Psoas muscle (tissue), 7 donors: ENCODE measurements at regions not wholly inside any gene's neighbourhood (a gene's known extent, or its start where the extent isn't known, plus 50 kb on each side); places are given as distances from the start of the nearest gene placed in this dataset.
A peak's percentile ranks its signal among the peaks of the same experiment; 100 is the strongest.

ENCODE experiments used
- ATAC-seq, 4 donors: fragments of 200-7000 bp; cut with Tn5 transposase; one replicate each; pipeline ENCODE4 v1.9.1; 2020; ENCODE audit warnings: moderate library complexity in 3 of 4, mild to moderate bottlenecking in 2 of 4
- DNase-seq, 2 donors: peaks; one replicate each; pipeline ENCODE4 v3.0.0-alpha.2; 2020
- H3K27ac ChIP-seq: fragments of 200-600 bp; one replicate; pipeline ENCODE4 v1.8.0; 2022
- H3K27me3 ChIP-seq, 3 donors: fragments of 200-600 bp in 1 of 3; one replicate each; pipeline versions ENCODE4 v1.6.1 to v1.8.0; 2013 to 2022; ENCODE audit warnings: low read length in 2 of 3, mild to moderate bottlenecking in 2 of 3, moderate library complexity in 1 of 3; ENCODE audit not compliant: insufficient read depth in 3 of 3
- H3K36me3 ChIP-seq, 2 donors: fragments of 200-600 bp in 1 of 2; one replicate each; pipeline versions ENCODE4 v1.6.1 to v1.8.0; 2013 to 2022; ENCODE audit warnings: low read depth in 1 of 2, mild to moderate bottlenecking in 1 of 2, moderate library complexity in 1 of 2; ENCODE audit not compliant: insufficient read depth in 1 of 2
- H3K4me1 ChIP-seq: fragments of 200-600 bp; one replicate; pipeline ENCODE4 v1.8.0; 2022
- H3K4me3 ChIP-seq: fragments of 200-600 bp; one replicate; pipeline ENCODE4 v1.8.0; 2022; ENCODE audit warnings: mild to moderate bottlenecking
- H3K9me3 ChIP-seq: fragments of 200-600 bp; one replicate; pipeline ENCODE4 v1.8.0; 2022
- WGBS, 3 donors: extraction: QIAGEN DNeasy Blood & Tissue Kit; methylation state at CpG; one replicate each; pipeline versions ENCODE4 v1.1.6 to v1.1.7; 2013; 5-methylcytosine and 5-hydroxymethylcytosine counted together
- intact Hi-C, 2 donors: fragments of 100-400 bp; cut with DNase I; formaldehyde crosslinking; loops; one replicate each; pipeline versions ENCODE4 v1.11.0 to v1.14.2; 2022
- TF ChIP-seq, protein P1 (sequence below): fragments of 200-600 bp; IDR thresholded peaks from one replicate; pipeline ENCODE4 v1.8.0; 2022; ENCODE audit warnings: antibody characterized with exemption
- donor health status: healthy with polysubstance abuse.
- donor health status: DM: no; HTN: no; CAD: no; lungs with moderate emphysema.
- donor health status: Bipolar disorder and iron deficiency.
- donor health status: healthy.
- donor health status: DM: yes; HTN: yes; CAD: no.
- donor health status: DM: no; HTN: no; CAD: no.
- donor health status: DM: yes; HTN: yes; CAD: no.

DNA sequence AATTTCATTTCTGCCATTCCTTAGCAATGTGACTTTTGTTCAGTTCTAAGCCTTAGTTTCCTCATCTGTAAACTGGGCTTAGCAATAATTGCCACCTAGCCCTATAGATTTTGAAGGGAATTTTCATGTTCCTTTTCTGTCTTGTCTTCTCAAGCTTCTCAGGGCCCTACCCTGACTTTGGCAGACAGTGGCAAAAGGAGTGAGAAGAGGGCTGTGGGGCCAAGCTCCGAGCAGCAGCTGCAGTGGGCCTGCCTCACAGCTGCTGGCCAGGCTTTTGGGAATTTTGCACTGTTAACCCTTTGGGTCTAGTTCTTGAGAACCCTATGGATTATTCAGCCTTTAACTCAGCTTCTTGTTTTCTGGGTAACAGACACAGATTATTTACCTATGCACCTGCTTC, 67.6 kb upstream of the IGSF1 start:
- DNase-seq (no peak), ATAC-seq (no peak)
- TF ChIP-seq, protein P1, sequence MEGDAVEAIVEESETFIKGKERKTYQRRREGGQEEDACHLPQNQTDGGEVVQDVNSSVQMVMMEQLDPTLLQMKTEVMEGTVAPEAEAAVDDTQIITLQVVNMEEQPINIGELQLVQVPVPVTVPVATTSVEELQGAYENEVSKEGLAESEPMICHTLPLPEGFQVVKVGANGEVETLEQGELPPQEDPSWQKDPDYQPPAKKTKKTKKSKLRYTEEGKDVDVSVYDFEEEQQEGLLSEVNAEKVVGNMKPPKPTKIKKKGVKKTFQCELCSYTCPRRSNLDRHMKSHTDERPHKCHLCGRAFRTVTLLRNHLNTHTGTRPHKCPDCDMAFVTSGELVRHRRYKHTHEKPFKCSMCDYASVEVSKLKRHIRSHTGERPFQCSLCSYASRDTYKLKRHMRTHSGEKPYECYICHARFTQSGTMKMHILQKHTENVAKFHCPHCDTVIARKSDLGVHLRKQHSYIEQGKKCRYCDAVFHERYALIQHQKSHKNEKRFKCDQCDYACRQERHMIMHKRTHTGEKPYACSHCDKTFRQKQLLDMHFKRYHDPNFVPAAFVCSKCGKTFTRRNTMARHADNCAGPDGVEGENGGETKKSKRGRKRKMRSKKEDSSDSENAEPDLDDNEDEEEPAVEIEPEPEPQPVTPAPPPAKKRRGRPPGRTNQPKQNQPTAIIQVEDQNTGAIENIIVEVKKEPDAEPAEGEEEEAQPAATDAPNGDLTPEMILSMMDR, result no peak
- Histone ChIP-seq H3K4me1 (no peaks in the 10 kb centered on the region), H3K27ac (no peak overlapping the region), H3K4me3 (no peak overlapping the region), H3K36me3 (no peaks in the 10 kb centered on the region), H3K27me3 (peaks cover 0 to 4% (median 0%) of the 10 kb centered on the region in 3 donors), H3K9me3 (no peaks in the 10 kb centered on the region)
- intact Hi-C loops, result no loop called here
- 14 to 60% (median 50%) methylated on average over 1 of the region's 1 CpG for WGBS, 3 donors

DNA sequence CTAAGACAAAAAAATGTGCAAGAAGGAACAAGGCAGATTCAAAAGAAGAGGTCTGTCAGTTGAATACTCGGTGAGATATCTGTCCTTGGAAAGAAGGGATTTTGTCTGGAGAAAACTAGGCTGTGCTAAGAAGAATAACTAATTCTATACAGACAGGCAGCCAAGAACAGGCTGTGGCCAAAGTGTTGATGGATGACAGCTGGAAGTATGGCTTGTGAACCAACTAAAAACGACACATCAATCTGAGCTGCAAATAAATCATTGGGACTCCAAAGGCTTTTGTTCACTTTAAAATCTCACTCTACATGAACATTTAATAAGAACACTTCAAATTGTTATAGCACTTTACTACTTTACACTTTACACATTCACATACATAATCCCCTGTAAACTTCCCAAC, 70.5 kb upstream of the IGSF1 start:
- H3K9me3 ChIP-seq, result no peaks in the 10 kb centered on the region
- TF ChIP-seq, protein P1, result no peak
- no peak overlapping the region for H3K27ac ChIP-seq
- intact Hi-C loops, result loop anchor here in 1 of 2 donors (10.0 kb wide), 1 partner anchor 275 kb away; no protein-coding TSS in a partner anchor
- no peak for DNase-seq
- no peaks in the 10 kb centered on the region for H3K36me3 ChIP-seq
- H3K4me3 ChIP-seq, result no peak overlapping the region
- no peaks in the 10 kb centered on the region for H3K4me1 ChIP-seq
- no peak for ATAC-seq
- H3K27me3 ChIP-seq, result peaks cover 0 to 19% (median 0%) of the 10 kb centered on the region in 3 donors
- WGBS, 3 donors, result 17 to 27% (median 27%) methylated on average over 2 of the region's 2 CpGs

DNA sequence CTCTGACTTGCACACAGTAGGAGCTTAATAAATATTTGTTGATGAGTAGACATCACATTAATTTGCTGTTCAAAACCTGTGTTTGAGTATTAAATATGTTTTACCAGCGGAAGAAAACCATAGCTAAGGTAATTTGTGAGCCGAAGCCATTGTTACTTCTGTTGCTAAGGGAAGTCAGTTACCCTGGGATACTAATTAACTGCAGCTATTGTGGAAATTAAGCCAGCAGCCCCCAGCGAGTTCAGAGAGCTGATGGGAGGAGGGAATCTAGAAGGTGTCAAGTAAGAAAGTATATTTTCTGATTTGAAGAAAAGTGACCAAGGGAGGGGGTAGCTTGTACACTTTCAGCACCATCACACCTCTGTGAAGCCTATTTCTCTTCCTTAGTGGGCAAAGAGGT, 76.7 kb upstream of the IGSF1 start:
- no peak for ATAC-seq
- Histone ChIP-seq H3K9me3 (no peaks in the 10 kb centered on the region), H3K36me3 (no peaks in the 10 kb centered on the region), H3K27ac (no peak overlapping the region), H3K4me1 (no peaks in the 10 kb centered on the region), H3K27me3 (peaks cover 0 to 22% (median 0%) of the 10 kb centered on the region in 3 donors), H3K4me3 (no peak overlapping the region)
- TF ChIP-seq, protein P1, result no peak
- WGBS, 3 donors, result 58 to 73% (median 63%) methylated on average over 3 of the region's 3 CpGs
- intact Hi-C loops, result loop anchor here in 1 of 2 donors (5.0 to 10.0 kb wide), 2 partner anchors 269 to 388 kb away; no protein-coding TSS in a partner anchor
- no peak for DNase-seq

DNA sequence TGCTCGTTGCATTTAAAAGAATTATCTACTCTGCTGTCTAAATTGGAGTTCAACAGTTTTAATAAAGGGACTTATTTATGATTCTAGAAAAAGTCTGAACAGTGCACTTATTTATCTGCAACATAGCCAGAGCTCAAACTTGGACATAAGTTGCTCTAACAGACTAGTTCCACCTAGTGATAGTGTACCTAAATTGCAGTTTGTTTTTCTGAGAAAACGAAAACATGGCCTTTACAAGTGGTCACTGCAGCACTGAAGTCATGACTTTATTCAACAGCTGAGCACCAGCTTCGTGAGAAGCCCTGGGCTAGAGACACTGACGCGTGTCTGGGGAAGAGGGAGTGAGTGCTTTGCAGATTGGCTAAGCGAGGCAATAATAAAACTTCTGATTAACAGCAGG, 77.3 kb upstream of the IGSF1 start:
- H3K4me1 ChIP-seq, result no peaks in the 10 kb centered on the region
- no peak for ATAC-seq
- WGBS, 3 donors, result 12 to 35% (median 18%) methylated on average over 6 of the region's 6 CpGs
- no peak for DNase-seq
- intact Hi-C loops, result loop anchor here in 1 of 2 donors (5.0 to 10.0 kb wide), 2 partner anchors 268 to 389 kb away; no protein-coding TSS in a partner anchor
- no peak overlapping the region for H3K27ac ChIP-seq
- H3K9me3 ChIP-seq, result no peaks in the 10 kb centered on the region
- no peaks in the 10 kb centered on the region for H3K36me3 ChIP-seq
- H3K4me3 ChIP-seq, result no peak overlapping the region
- peaks cover 0 to 22% (median 0%) of the 10 kb centered on the region in 3 donors for H3K27me3 ChIP-seq
- TF ChIP-seq, protein P1, result peak; percentile 34

DNA sequence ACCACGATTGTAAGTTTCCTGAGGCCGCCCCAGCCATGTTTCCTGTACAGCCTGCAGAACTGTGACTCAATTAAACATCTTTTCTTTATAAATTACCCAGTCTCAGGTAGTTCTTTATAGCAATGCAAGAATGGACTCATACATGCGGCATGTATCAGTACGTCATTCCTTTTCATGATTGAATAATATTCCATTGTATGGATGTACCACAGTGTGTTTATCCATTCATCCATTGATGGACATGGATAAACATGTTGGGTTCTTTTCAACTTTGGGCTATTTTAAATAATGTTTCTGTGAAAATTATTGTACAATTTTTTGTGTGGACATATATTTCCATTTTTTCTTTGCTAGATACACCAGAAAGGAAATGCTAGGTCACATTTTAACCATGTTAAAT, 99.2 kb upstream of the IGSF1 start:
- peaks cover 0 to 15% (median 0%) of the 10 kb centered on the region in 3 donors for H3K27me3 ChIP-seq
- no peak overlapping the region for H3K4me3 ChIP-seq
- no peaks in the 10 kb centered on the region for H3K9me3 ChIP-seq
- H3K4me1 ChIP-seq, result no peaks in the 10 kb centered on the region
- intact Hi-C loops, result no loop called here
- ATAC-seq (no peak), DNase-seq (no peak)
- H3K27ac ChIP-seq, result no peak overlapping the region
- TF ChIP-seq, protein P1, result no peak
- H3K36me3 ChIP-seq, result no peaks in the 10 kb centered on the region
- 90 to 96% (median 95%) methylated on average over 4 of the region's 4 CpGs for WGBS, 3 donors
